LNCaP clone FGC (cell line): ENCODE measurements at regions not wholly inside any gene's neighbourhood (a gene's known extent, or its start where the extent isn't known, plus 50 kb on each side); places are given as distances from the start of the nearest gene placed in this dataset.

ENCODE experiments used
- DNase-seq: peaks from one replicate; pipeline ENCODE4 v3.0.0-alpha.2; 2011; ENCODE audit warnings: low read depth
- H3K4me3 ChIP-seq: 2 replicates; pipeline ENCODE4 v1.5.1; 2011; ENCODE audit warnings: mild to moderate bottlenecking, low read depth, low read length, control low read depth
- CTCF ChIP-seq: IDR thresholded peaks from 2 replicates; pipeline ENCODE4 v1.5.1; 2012; ENCODE audit warnings: mild to moderate bottlenecking; ENCODE audit not compliant: control insufficient read depth, insufficient read depth; ENCODE audit errors: extremely low read depth

GRCh38 chr5:178808886-178809285, 50.9 kb upstream of the ZNF354B start:
- no peak for DNase-seq
- TF ChIP-seq CTCF = no peak
- no peak overlapping the region for H3K4me3 ChIP-seq

- DNase-seq = no peak
- no peak overlapping the region for H3K4me3 ChIP-seq
- no peak for TF ChIP-seq CTCF
Observed at GRCh38 chr5:178801021-178801420, 58.7 kb upstream of the ZNF354B start.

GRCh38 chr5:178797546-178798440, 62.0 kb upstream of the ZNF354B start:
- no peak overlapping the region for H3K4me3 ChIP-seq
- DNase-seq = no peak
- no peak for TF ChIP-seq CTCF

DNA sequence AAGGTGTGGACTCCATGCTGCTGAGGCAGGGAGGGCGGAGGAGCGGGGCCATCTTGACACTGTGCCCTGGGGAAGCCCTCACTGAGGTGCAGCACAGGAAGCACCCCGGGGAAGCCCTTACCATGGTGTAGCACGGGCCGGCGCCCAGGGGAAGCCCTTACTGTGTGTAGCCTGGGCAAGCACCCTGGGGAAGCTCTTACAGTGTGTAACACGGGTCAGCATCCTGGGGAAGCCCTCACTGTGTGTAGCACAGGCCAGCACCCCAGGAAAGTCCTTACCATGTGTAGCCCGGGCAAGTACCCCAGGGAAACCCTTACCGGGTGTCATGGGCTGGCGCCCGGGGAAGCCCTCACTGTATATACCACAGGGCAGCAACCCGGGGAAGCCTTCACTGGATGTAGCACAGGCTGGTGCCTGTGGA, 62.6 kb upstream of the ZNF354B start:
- DNase-seq = no peak
- no peak for TF ChIP-seq CTCF
- no peak overlapping the region for H3K4me3 ChIP-seq

- no peak overlapping the region for H3K4me3 ChIP-seq
- no peak for DNase-seq
- TF ChIP-seq CTCF = no peak
Observed at GRCh38 chr5:178796165-178796945, 63.4 kb upstream of the ZNF354B start.

GRCh38 chr5:178794433-178794832, 64.0 kb upstream of the ZNF354A start:
- H3K4me3 ChIP-seq = no peak overlapping the region
- DNase-seq = no peak
- TF ChIP-seq CTCF = no peak
